Endothelial cell of umbilical vein (primary cell): ENCODE measurements at regions not wholly inside any gene's neighbourhood (a gene's known extent, or its start where the extent isn't known, plus 50 kb on each side); places are given as distances from the start of the nearest gene placed in this dataset.
"Not testable (repeated sequence)": the region's sequence is repeated elsewhere in the genome, so short reads cannot be mapped to it uniquely, and the experiment has no call there.

Source experiments
- EZH2 ChIP-seq: IDR thresholded peaks from 2 replicates; pipeline ENCODE4 v1.6.1; 2012; ENCODE audit warnings: borderline replicate concordance, low read depth, mild to moderate bottlenecking, moderate library complexity, low read length, inconsistent platforms; ENCODE audit not compliant: severe bottlenecking
- MYC ChIP-seq: IDR thresholded peaks from one replicate; pipeline ENCODE4 v1.6.1; 2011; ENCODE audit warnings: mild to moderate bottlenecking, low read depth, low read length
- POLR2A ChIP-seq: IDR thresholded peaks from 2 replicates; pipeline ENCODE4 v1.6.1; 2012; ENCODE audit warnings: low read depth, mild to moderate bottlenecking, control low read depth, low read length
- POLR2AphosphoS5 ChIP-seq: IDR thresholded peaks from 2 replicates; pipeline ENCODE4 v1.6.1; 2012; ENCODE audit warnings: low read depth, mild to moderate bottlenecking, control low read depth, low read length, moderate library complexity; ENCODE audit not compliant: insufficient read depth
- TF ChIP-seq, protein P1 (sequence below), 2 donors: IDR thresholded peaks; 1 replicate in 1 of 2; 2 replicates in 1 of 2; pipeline ENCODE4 v1.5.1; 2011; ENCODE audit warnings: low read length in 2 of 2, mild to moderate bottlenecking in 2 of 2, moderate library complexity in 2 of 2, control low read depth in 1 of 2, inconsistent platforms in 1 of 2, low read depth in 1 of 2; ENCODE audit not compliant: insufficient read depth in 1 of 2; ENCODE audit errors: extremely low read depth in 1 of 2
- TF ChIP-seq, protein P2 (sequence below): IDR thresholded peaks from 2 replicates; pipeline ENCODE4 v1.6.1; 2011; ENCODE audit not compliant: insufficient read depth, insufficient read length

DNA sequence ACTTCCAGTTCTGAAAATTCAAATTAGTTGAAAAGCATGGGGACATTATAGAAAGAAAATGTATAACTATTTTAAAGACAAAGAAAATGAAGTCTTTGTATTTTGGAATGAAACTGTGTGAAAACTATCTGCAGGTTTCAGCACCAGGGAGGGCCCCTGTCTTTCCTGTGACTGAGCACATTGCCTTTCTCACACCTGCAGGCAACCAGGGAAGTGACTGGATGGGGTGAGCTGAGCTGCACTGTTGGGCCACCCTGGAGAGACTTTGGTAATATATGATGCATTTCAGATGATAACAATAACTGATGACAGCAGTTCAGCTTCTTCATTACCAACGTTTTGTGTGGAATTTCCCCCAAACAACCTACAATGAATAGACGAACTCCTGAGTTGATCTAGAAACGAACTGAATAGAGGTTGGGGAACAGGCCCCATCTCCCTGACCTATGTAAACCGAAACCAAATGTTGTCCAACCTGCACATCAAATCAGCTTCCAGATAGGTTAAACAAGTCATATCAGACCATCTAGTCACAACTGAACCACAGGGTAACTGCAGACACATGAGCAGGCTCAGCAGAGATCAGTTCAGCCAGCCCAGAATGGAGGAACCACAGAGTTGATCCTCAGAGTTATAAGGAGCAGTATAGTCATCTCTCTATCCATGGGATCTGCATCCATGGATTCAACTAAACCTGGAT is 1402.2 kb downstream of the RPIA start:
- TF ChIP-seq POLR2A, POLR2AphosphoS5, EZH2, MYC: not testable (repeated sequence)
- TF ChIP-seq, protein P1, sequence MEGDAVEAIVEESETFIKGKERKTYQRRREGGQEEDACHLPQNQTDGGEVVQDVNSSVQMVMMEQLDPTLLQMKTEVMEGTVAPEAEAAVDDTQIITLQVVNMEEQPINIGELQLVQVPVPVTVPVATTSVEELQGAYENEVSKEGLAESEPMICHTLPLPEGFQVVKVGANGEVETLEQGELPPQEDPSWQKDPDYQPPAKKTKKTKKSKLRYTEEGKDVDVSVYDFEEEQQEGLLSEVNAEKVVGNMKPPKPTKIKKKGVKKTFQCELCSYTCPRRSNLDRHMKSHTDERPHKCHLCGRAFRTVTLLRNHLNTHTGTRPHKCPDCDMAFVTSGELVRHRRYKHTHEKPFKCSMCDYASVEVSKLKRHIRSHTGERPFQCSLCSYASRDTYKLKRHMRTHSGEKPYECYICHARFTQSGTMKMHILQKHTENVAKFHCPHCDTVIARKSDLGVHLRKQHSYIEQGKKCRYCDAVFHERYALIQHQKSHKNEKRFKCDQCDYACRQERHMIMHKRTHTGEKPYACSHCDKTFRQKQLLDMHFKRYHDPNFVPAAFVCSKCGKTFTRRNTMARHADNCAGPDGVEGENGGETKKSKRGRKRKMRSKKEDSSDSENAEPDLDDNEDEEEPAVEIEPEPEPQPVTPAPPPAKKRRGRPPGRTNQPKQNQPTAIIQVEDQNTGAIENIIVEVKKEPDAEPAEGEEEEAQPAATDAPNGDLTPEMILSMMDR (IDR thresholded peaks at IDR 0.05; ENCODE audit: extremely low read depth in 1 of 2, insufficient read depth in 1 of 2, low read depth in 1 of 2, low read length in 2 of 2), result not testable (repeated sequence)
- TF ChIP-seq, protein P2, sequence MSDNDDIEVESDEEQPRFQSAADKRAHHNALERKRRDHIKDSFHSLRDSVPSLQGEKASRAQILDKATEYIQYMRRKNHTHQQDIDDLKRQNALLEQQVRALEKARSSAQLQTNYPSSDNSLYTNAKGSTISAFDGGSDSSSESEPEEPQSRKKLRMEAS, result not testable (repeated sequence)
